T-helper 22 cell (primary cell): ENCODE measurements at regions not wholly inside any gene's neighbourhood (a gene's known extent, or its start where the extent isn't known, plus 50 kb on each side); places are given as distances from the start of the nearest gene placed in this dataset.
"Not testable (repeated sequence)": the region's sequence is repeated elsewhere in the genome, so short reads cannot be mapped to it uniquely, and the experiment has no call there.

ENCODE experiments used
- DNase-seq: peaks from one replicate; pipeline ENCODE4 v3.0.0-alpha.2; 2020; ENCODE audit warnings: low read depth

- no peak for DNase-seq
These were observed 596.6 kb upstream of the GYPC start for GRCh38 chr2:126059379-126059778.

GRCh38 chr2:126085011-126085795 lies 570.8 kb upstream of the GYPC start:
- DNase-seq = no peak

- DNase-seq = no peak
These were observed 555.0 kb upstream of the GYPC start for GRCh38 chr2:126100962-126101361.

GRCh38 chr2:126106006-126106405 lies 550.0 kb upstream of the GYPC start:
- DNase-seq = no peak

GRCh38 chr2:126107883-126108282 lies 548.1 kb upstream of the GYPC start:
- DNase-seq = no peak

- no peak for DNase-seq
These were observed 540.0 kb upstream of the GYPC start for GRCh38 chr2:126115975-126116374.

- DNase-seq = no peak
These were observed 538.1 kb upstream of the GYPC start for GRCh38 chr2:126117886-126118285.

- no peak for DNase-seq
These were observed 510.2 kb upstream of the GYPC start for GRCh38 chr2:126145752-126146151.

GRCh38 chr2:126154256-126154785 lies 501.6 kb upstream of the GYPC start:
- no peak for DNase-seq

GRCh38 chr2:126160950-126161349 lies 495.0 kb upstream of the GYPC start:
- DNase-seq = not testable (repeated sequence)

- DNase-seq = no peak
These were observed 483.2 kb upstream of the GYPC start for GRCh38 chr2:126172631-126173184.

- no peak for DNase-seq
These were observed 480.7 kb upstream of the GYPC start for GRCh38 chr2:126175222-126175621.

- DNase-seq = no peak
These were observed 478.5 kb upstream of the GYPC start for GRCh38 chr2:126177479-126177878.

GRCh38 chr2:126187668-126188067 lies 468.3 kb upstream of the GYPC start:
- DNase-seq = no peak

- DNase-seq = no peak
These were observed 466.4 kb upstream of the GYPC start for GRCh38 chr2:126189527-126189926.

GRCh38 chr2:126200538-126200937 lies 455.4 kb upstream of the GYPC start:
- DNase-seq = no peak

GRCh38 chr2:126208266-126208665 lies 447.7 kb upstream of the GYPC start:
- no peak for DNase-seq

- DNase-seq = no peak
These were observed 443.2 kb upstream of the GYPC start for GRCh38 chr2:126212735-126213134.

- no peak for DNase-seq
These were observed 436.9 kb upstream of the GYPC start for GRCh38 chr2:126219081-126219480.

GRCh38 chr2:126220331-126220730 lies 435.6 kb upstream of the GYPC start:
- DNase-seq = no peak

- DNase-seq = no peak
These were observed 434.5 kb upstream of the GYPC start for GRCh38 chr2:126221506-126221905.

GRCh38 chr2:126222278-126222677 lies 433.7 kb upstream of the GYPC start:
- DNase-seq = no peak

GRCh38 chr2:126224776-126225175 lies 431.2 kb upstream of the GYPC start:
- DNase-seq = no peak

- no peak for DNase-seq
These were observed 428.7 kb upstream of the GYPC start for GRCh38 chr2:126227250-126227649.
